Non-pigmented ciliary epithelial cell (primary cell): ENCODE measurements at regions not wholly inside any gene's neighbourhood (a gene's known extent, or its start where the extent isn't known, plus 50 kb on each side); places are given as distances from the start of the nearest gene placed in this dataset.
A peak's percentile ranks its signal among the peaks of the same experiment; 100 is the strongest.
"Not testable (repeated sequence)": the region's sequence is repeated elsewhere in the genome, so short reads cannot be mapped to it uniquely, and the experiment has no call there.

Experiments used
- DNase-seq: peaks from one replicate; pipeline ENCODE4 v3.0.0-alpha.2; 2010; ENCODE audit warnings: low read depth

DNA sequence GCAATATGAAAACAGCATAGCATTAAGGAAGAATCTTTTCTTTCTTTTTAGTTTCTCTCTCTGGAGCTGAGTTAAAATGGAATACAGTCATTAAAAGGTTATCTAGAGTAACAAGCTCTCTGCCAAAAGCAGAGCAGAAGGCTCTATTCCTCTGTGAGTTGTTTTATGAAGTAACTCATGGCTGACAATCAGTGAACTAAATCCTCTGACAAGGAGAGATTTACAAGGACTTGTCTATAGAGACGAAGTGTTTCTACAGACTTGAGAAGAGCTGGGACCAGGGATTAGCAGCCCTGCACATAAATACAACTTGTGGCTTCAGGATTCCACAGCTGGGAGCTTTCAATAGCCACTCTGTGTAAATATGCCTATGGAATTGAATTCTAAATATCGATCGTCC lies 192.5 kb upstream of the RAG2 start:
- DNase-seq: no peak

DNA sequence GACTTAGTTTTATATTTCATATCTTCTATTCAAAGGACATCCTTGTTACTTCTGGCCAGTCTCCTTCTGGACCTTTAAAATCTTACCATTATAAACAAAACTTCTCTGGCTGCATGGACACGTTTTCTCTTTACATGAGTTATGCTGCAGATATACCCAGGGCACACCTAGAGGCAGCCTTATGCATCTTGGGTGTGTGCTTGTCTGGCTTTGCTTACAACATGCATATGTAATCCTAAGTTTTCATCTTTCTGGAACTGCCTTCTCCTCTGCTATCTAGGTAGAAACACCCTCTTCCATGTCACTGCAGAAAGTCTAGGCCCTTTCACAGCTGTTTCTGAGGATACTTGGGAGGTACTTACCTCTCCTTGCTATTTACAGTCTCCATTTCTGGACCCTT lies 185.8 kb upstream of the RAG2 start:
- DNase-seq: no peak

DNA sequence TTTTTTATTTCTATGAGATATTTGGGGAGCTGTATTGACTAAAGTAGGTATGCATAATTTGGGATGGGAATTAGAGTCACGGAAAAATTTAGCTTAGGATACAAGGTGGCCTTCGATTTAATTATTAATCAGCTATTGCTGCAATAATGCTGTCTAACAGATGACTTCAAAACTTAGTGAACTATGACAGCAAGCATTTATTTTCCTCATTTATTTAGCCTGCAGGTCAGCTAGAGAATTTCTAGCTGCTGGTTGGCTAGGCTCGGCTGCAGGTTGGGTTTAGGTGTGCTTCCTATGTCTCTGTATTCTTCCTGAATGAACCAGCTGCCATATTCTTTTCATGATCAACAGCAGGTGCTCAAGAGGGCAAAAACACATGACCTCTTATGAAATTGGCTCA lies 181.8 kb upstream of the RAG2 start:
- DNase-seq: no peak

DNA sequence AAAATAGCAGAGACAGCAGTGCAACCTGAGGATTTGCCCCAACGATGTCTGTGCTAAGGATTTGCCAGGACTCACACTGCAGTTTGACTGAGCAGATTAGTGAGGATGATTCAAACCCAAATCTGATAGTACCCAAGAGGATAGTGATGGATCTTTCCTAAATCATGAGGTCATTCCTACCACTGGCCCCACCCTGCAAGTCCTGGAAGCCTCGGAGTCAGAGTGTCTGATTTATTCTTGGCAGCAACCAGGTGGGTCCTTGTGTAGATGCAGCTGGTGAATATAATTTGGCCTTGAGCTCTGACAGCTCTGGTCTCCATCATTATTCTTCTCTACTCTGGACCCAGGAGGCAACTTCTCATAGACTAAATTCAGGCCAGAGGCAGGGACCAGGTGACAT lies 179.3 kb upstream of the RAG2 start:
- DNase-seq: no peak

DNA sequence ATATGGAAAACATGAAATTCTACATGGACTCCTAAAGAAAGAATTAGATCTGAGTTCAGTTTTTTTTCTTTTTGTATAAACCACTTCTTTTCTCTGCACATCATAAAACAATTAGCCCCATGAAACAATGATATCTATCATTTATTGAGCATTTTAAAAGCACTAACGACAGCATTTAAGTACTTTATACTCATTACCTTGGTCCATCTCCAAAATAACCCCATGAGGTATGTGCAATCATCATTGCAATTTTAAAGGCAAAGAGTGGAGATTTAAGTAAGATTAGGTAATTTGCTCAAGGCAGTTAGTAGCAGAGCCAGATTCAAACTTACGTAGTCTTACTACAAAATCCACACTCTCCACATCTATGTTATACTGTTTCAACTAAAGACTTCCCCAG lies 177.7 kb upstream of the RAG2 start:
- no peak for DNase-seq

DNA sequence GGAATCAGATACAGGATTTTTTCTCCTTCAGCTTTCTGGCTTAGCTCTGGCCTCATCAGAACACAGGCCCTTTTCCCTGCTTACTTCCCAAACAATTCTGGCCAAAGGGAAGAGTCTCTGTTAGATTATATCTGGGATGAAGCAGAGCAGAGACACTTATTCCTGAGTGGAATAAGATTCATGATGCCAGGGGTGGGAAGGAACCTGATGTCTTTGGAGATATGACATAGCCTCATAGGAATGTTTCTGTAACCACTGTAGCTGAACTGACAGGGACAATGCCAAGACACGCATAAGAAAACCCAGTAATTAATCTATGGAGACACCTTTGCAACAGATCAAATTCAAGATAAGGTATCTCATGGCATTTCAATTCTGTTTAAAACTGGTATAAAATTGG lies 177.1 kb upstream of the RAG2 start:
- no peak for DNase-seq

DNA sequence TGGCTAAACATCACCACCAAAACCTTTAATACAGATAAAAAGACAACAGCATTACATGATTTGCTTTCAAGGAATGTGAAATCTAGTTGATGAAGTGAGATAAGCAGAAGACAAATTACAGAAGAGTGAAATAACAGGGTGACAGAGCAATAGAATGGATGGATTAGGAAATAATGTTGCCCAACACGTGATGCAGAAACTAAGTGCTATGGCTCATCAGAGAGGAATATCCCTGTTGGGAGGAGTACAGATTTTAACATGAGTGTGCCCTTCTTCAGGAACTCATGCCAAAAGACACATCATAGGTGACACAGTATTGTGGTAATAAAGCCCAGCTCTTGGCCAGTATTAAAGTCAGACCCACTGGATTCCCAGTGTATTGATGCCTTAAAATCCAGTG lies 176.6 kb upstream of the RAG2 start:
- DNase-seq: no peak

DNA sequence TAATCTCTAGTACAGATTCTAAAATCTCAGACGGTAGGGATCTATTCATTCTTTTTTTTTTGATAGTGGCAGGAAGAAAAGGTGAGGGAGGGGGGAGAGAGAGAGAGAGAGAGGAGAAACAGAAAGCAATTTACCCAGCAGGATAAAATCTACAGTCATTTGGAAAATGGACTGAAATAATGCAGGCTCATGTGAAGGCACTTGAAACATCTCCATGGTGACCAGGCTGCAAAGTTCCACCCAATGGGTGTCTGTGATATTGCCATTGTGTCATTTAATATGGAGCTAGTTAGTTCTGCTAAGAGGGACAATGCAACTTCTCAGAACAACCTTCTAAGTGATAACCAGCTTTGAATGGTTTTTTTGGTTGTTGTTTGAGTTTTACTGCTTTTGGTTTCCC lies 165.2 kb upstream of the RAG2 start:
- no peak for DNase-seq

DNA sequence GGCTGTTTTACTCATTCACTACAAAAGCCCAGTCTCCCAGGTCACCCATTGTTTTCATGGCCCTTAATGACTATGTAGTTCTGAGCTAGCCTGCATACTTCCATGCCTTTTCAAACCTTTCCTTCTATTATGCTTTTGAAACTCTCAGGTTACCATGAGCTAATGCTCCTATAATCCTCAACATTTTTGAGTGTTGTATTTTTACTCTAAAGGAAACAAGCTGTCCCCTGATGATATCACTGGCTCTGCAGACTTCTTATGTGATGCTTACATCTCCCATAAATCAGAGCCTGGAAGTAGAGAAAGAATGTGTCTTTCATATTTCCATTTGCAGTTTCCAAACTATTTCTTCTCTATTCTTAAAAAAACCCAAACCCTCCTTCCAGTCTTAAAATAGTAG lies 159.0 kb upstream of the RAG2 start:
- DNase-seq: no peak

DNA sequence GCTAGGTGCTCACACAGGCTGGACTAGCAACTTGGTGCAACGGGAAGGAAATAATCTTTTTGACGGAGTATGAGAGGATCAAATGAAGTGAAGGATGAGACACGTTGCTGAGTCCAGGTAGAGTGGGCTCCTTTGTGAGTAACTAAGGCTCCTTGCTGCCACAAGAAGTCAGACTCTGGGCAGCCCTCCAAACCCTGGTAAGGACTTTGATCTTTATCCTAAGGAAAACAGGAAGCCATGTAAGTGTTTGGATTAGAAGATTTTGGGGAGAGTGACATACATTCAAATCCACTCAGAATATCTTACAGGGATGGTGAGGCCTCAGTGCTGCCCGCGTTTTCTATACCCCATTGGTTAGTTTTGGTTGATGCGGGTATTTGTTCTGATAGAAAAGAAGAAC lies 155.9 kb upstream of the RAG2 start:
- no peak for DNase-seq

DNA sequence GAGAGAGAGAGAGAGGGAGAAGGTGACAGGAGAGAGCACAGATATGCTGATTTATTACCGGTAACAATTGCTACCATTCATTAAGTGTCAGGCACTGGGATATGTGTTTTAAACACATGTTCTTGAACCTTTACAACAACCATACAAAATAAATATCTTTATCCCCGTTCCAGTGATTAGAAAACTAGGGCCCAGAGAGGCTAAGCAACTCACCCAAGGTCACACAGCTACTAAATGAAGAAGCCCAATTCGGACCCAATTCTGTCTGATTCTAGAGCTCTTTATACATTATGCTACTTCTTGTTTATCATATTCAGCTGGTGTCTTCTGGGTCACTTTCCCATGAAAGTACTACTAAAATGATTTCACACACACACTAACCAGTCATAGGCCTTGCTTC lies 154.0 kb upstream of the RAG2 start:
- no peak for DNase-seq

DNA sequence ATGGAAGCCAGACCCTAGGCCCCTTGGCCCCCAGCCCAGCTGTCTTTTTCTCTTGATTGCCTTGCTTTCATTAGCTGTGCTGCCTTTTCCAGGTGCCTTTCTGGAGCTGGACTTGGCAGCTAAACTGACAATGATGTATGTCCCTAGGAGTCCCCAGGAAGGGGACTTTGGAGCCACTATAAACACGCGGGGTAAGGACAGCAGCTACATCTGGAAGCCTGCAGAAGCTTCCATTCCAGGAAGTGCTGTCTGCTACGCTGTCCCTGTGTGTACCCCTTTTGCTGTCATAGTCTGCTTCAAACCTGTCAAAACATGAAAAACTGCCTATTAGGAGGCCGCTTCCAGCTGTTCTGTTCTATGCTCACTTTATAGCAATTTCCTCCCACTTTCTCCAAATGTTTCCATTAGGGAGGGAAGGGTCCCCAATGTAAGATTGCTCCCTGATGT lies 153.3 kb upstream of the RAG2 start:
- no peak for DNase-seq

DNA sequence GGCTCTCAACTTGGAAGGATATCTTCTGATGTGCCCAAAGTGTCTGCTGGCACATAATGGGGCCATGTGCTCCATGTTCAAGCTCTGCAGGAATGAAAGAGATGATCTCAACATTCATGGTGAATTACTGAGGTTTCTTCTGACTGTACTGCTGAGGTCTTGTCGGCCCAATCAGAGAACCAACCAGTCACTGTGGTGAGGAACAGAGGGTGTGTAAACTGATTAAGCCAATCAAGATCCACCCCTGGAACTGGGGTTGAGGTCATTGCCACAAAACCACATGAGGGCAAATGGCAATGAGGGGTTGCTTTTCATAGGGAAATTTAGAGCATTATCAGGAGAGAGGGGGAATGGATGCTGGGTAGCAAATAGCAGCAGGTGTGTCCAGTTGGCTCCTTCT lies 152.3 kb upstream of the RAG2 start:
- DNase-seq: no peak

DNA sequence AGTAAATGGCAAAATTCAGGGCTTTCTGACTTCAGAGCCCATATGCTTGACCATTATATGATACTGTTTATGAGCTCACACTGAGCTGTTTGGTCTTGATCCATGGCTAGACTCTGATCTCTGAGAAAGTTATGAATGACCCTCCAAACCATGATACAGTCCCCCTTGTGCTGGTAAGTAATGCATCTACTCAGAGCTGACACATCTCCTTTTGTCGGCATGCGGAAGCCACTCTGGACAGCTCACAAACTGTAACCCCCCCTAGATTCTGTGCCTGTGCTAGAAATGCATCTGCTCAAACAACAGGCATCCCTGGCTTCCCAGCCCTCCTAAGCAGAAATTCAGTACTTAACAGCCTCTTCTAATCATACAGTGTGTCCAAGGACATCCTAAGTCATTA lies 150.8 kb upstream of the RAG2 start:
- DNase-seq: no peak

DNA sequence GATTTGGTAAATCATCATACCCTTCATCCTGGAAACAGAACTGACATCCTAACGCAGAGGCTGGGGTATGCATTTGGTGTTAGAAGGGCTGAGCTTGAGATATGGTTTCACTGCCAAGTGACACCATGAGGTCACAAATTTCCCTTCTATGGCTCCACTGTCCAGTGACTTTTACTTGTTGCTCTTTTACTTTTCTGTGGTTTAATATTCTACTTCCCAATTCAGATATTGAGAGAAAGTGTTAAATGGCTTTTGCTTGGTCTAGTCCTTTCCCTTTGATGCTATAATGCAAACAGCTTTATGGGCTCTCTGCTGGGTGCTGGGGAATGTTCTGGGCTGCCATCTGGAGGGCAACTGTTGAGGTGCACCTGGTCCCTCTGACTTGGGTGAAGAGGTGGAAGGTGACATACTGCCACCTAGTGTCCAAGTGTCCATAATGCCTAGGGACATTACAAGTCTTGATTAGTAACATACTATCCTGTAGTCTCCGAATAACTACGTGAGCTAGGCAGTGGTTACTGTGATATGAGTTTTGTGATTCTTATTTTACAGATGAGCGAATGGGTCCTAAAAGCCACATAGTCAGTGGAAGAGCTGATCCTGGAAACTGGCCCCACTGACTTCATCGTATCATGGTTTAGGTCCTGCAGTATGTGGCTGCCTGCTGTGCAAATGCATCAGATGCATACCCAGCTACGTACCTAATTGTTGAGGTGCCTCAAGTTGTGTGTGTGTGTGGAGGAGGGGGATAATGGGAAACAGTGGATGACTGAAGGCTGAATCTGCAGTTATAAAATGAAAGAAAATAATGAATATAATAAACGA lies 149.1 kb upstream of the RAG2 start:
- peak; percentile 87 for DNase-seq

DNA sequence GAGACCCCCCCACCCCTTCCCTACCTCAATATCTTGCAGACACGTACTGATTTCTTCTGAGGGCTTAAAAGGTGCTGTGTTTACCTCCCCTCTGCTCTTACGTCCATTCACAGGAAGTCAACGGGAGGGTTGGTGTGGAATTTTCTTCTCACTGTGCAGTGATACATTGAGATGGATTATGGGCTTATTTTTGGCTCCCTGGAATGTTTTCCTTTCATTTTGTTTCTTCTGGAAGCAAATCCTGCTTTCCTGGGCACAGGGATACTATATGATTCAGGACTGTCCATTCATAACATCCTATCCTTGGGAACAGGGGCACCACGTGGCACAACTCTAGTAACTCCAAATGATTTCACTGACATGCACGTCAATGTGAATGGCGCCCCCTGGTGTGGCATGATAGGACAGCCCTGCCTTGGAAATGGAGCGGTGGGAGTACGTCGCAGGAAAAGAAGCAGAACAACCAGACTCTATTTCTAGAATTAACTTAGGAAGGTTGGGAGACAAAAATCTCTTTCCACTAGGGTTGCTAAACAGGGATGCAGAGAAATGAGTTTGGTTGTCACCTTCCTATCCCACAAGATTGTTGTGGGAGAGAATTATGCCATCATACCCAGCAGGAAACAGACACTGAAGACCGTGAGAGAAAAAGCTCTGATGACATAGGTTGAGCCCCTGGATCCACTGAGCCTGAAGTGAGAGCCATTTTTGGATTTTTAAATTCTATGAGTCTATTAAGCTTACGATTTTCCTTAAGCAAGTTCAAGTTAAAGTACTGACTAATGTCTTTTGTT lies 146.5 kb upstream of the RAG2 start:
- DNase-seq: peak; percentile 14

DNA sequence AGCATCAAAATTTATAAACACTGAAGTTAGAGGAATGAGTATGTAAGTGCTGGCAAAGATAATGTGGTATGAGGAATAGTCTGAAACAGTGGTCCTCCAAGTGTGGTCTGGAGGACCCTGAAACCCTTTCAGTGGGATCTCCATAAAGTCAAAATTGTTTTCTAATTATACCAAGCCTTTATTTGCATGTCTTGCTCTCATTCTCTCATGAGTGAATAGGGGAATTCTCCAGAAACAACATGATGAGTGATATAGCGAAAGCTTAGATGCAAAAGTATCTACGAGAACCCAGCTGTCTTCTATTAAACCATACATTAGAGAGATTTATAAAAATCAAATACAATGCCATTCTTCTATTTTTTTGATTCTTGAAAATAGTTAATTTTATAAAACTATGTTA lies 145.0 kb upstream of the RAG2 start:
- DNase-seq: no peak

DNA sequence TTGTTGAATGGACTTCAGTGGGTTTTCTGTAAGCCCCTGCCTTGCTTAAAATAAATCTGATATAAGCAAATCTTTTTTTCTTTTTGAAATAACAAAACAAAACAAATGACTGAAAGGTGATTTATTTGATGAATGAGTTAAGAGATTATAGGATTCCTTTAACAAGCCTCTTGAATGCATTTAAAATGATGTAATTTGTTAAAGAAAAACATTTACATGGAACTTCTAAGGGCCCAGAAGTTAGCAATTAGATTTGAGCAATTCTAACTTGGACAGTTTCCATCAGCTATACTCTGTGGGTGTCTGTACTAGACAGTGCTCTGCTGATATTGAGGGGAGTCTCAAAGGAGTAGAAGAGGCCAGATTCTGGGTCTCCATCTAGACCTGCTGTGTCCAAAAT lies 143.5 kb upstream of the RAG2 start:
- DNase-seq: no peak

DNA sequence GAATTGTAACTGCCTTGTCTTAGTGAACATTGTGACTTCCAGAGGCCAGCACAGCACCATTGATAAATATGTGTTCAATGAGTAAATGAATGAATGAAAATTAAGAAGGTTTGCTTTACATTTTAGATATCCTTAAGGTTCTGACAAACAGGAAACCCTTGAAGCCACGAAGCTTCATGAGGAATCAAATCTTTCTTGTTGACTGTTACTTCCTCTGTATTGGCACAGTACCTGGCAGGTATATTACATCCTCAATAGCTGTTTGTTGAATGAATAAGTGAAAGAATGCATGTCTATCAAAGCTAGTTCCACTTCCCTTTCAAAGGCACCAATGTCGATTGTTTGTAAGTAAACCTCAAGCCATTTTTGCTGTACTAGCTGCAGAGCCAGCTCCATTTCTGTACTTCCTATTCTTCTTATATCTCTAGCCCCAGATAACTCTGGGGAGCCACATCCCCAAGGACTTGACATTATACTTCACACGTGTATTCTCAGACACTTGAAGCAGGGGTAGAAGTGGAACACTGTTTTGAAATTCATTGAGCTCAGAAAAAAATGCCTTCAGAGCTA lies 140.3 kb upstream of the RAG2 start:
- no peak for DNase-seq

DNA sequence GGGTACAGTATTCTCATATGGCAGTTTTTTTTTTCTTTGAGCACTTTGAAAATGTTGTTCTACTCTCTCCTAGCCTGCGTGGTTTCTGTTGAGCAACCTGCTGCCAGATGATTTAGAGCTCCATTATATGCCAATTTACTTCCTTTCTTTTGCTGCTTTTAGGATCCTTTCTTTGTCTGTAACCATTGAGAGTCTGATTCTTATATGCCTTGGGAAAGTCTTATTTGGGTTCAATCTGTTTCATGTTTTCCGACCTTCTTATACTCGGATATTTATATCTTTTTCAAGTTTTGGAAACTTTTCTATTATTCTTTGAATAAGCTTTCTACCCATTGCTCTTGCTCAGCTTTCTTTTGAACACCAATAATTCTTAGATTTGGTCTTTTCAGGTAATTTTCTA lies 138.1 kb upstream of the RAG2 start:
- no peak for DNase-seq

DNA sequence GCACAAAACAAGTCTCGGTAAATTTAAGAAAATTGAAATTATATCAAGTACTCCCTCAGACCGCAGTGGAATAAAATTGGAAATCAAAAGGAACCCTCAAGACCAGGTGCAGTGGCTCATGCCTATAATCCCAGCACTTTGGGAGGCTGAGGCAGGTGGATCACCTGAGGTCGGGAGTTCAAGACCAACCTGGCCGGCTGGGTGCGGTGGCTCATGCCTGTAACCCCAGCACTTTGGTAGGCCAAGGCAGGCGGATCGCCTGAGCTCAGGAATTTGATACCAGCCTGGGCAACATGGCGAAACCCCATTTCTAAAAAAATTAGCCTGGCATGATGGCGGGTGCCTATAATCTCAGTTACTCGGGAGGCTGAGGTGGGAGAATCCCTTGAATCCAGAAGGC lies 135.7 kb upstream of the RAG2 start:
- DNase-seq: not testable (repeated sequence)

DNA sequence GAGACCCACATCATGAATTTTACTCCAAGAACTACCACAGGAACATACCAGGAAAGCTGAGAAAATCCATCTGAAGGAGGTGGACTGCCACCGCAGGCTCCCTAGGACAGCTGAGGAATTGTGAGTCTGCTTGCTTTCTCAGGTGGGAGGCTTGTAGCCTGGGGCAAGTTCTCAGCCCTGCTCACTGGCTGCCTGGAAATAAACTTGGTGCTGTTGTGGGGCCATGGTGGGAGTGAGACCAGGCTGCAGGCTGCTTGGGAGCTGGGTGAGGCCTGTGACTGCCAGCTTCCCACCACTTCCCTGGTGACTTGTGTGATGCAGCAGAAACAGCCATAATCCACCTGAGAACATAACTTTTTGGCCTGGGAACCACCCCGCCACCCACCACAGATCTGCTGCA lies 132.7 kb upstream of the RAG2 start:
- DNase-seq: no peak

DNA sequence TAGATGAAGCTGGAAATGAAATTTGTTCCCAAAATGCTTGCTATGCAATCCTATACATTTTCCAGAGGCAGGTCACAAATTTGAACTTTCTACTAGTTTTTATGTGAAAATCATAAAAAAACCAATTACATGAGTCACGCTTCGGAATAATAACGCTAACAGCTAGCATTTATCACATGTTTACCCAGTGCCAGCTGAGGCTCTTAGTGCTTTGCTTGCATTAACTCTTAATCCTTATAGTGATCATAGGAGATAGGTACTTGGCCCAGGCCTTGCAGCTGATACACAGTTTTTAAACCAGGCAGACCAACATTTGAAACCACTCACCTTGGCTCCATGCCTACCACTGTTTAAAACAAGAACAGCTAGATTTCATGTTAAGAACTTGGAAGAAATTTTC lies 131.8 kb upstream of the RAG2 start:
- no peak for DNase-seq
